Caco-2 (cell line): ENCODE measurements at regions not wholly inside any gene's neighbourhood (a gene's known extent, or its start where the extent isn't known, plus 50 kb on each side); places are given as distances from the start of the nearest gene placed in this dataset.

ENCODE experiments used
- BruUV-seq: library from RNA; stranded (reverse); fragments of 400-500 nt; replicated peaks from 2 replicates; lab custom pipeline; 2021; lab: Mats Ljungman, UMichigan
- CTCF ChIA-PET: fragments of 300-600 bp; sonication (Branson Sonifier 250); formaldehyde crosslinking; loops from one replicate; lab custom pipeline; 2022; ENCODE audit warnings: antibody characterized with exemption; lab: Charles Lee
- POLR2A ChIA-PET: fragments of 300-600 bp; sonication (Branson Sonifier 250); formaldehyde crosslinking; loops from one replicate; lab custom pipeline; 2022; ENCODE audit warnings: antibody characterized with exemption; lab: Charles Lee
- DNase-seq, 2 experiments: peaks; one replicate each; pipeline versions ENCODE4 v3.0.0 to v3.0.0-alpha.2; 2020 to 2022
- H3K27me3 ChIP-seq: replicated peaks from 2 replicates; pipeline ENCODE4 v1.6.0; 2011; ENCODE audit warnings: low read length; ENCODE audit not compliant: control insufficient read depth, insufficient read depth
- H3K36me3 ChIP-seq: 2 replicates; pipeline ENCODE4 v1.5.1; 2011; ENCODE audit warnings: low read length; ENCODE audit not compliant: control insufficient read depth, insufficient read depth
- H3K4me1 ChIP-seq: fragments of 250-450 bp; sonication (Bioruptor Pico); 2 replicates; pipeline ENCODE4 v1.5.1; 2020; ENCODE audit warnings: mild to moderate bottlenecking
- H3K4me3 ChIP-seq: 2 replicates; pipeline ENCODE4 v1.5.1; 2011; ENCODE audit warnings: low read depth, mild to moderate bottlenecking, control low read depth, low read length
- H3K9me3 ChIP-seq: fragments of 250-450 bp; sonication (Bioruptor Pico); 2 replicates; pipeline ENCODE4 v1.5.1; 2020; ENCODE audit warnings: mild to moderate bottlenecking, moderate library complexity
- H3K27ac Mint-ChIP-seq: one replicate; pipeline ENCODE4 v1.8.0; 2022; ENCODE audit warnings: mixed read lengths; ENCODE audit not compliant: unreplicated experiment
- H3K27me3 Mint-ChIP-seq: one replicate; pipeline ENCODE4 v1.8.0; 2022; ENCODE audit warnings: mixed read lengths; ENCODE audit not compliant: insufficient read depth, unreplicated experiment
- H3K36me3 Mint-ChIP-seq: one replicate; pipeline ENCODE4 v1.8.0; 2022; ENCODE audit warnings: mild to moderate bottlenecking, mixed read lengths; ENCODE audit not compliant: insufficient read depth, unreplicated experiment
- H3K4me1 Mint-ChIP-seq: one replicate; pipeline ENCODE4 v1.8.0; 2022; ENCODE audit warnings: low read depth, mixed read lengths; ENCODE audit not compliant: unreplicated experiment
- H3K4me3 Mint-ChIP-seq: one replicate; pipeline ENCODE4 v1.8.0; 2022; ENCODE audit warnings: mild to moderate bottlenecking, moderate library complexity, mixed read lengths; ENCODE audit not compliant: unreplicated experiment
- H3K9me3 Mint-ChIP-seq: one replicate; pipeline ENCODE4 v1.8.0; 2022; ENCODE audit warnings: mixed read lengths; ENCODE audit not compliant: unreplicated experiment
- intact Hi-C: fragments of 100-400 bp; cut with micrococcal nuclease; formaldehyde crosslinking; loops from one replicate; pipeline ENCODE4 v1.10.0; 2022; ENCODE audit not compliant: unreplicated experiment
- TF ChIP-seq, protein P1 (sequence below), 2 experiments: fragments of 200-600 bp in 1 of 2; IDR thresholded peaks; 1 replicate in 1 of 2; 2 replicates in 1 of 2; pipeline versions ENCODE4 v1.5.1 to v1.8.0; 2011 to 2022; ENCODE audit warnings: antibody characterized with exemption in 1 of 2, control low read depth in 1 of 2, inconsistent platforms in 1 of 2, low read depth in 1 of 2, low read length in 1 of 2, mild to moderate bottlenecking in 1 of 2, moderate library complexity in 1 of 2; ENCODE audit not compliant: insufficient read depth in 1 of 2, severe bottlenecking in 1 of 2, unreplicated experiment in 1 of 2

DNA sequence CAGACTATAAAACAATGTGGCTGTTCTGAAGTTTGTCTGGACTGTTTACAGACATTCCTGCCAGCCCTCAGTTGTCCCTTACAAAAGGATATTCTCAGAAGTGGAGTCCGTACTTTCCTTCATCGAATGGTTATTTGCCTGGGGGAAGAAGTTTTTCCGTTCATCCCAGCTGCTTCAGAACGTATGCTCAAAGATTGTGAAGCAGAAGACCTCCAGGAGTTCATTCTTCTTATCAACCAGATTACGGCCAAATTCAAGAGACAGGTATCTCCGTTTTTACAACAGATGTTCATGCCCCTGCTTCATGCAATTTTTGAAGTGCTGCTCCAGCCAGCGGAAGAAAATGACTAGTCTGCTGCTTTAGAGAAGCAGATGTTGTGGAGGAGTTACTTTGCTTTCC, 174.3 kb upstream of the NUPR2 start:
- Histone ChIP-seq H3K4me3 (no peak overlapping the region), H3K27me3 (no peaks in the 10 kb centered on the region), H3K36me3 (no peaks in the 10 kb centered on the region), H3K9me3 (no peaks in the 10 kb centered on the region), H3K4me1 (no peaks in the 10 kb centered on the region)
- Mint-ChIP-seq H3K4me3 (no peak overlapping the region), H3K27me3 (no peaks in the 10 kb centered on the region), H3K27ac (no peak overlapping the region), H3K4me1 (no peaks in the 10 kb centered on the region), H3K9me3 (peaks cover 36% of the 10 kb centered on the region), H3K36me3 (no peaks in the 10 kb centered on the region)
- no TSS peak for BruUV-seq
- intact Hi-C loops: no loop called here
- CTCF ChIA-PET: no interaction called here
- POLR2A ChIA-PET: interaction anchor here (0.6 kb wide), 1 partner anchor 184 kb away, joined by 3 read pairs; the partner anchor contains the start of gene CHCHD2
- TF ChIP-seq, protein P1, sequence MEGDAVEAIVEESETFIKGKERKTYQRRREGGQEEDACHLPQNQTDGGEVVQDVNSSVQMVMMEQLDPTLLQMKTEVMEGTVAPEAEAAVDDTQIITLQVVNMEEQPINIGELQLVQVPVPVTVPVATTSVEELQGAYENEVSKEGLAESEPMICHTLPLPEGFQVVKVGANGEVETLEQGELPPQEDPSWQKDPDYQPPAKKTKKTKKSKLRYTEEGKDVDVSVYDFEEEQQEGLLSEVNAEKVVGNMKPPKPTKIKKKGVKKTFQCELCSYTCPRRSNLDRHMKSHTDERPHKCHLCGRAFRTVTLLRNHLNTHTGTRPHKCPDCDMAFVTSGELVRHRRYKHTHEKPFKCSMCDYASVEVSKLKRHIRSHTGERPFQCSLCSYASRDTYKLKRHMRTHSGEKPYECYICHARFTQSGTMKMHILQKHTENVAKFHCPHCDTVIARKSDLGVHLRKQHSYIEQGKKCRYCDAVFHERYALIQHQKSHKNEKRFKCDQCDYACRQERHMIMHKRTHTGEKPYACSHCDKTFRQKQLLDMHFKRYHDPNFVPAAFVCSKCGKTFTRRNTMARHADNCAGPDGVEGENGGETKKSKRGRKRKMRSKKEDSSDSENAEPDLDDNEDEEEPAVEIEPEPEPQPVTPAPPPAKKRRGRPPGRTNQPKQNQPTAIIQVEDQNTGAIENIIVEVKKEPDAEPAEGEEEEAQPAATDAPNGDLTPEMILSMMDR (IDR thresholded peaks at IDR 0.05; ENCODE audit: insufficient read depth in 1 of 2, low read depth in 1 of 2, low read length in 1 of 2, severe bottlenecking in 1 of 2, unreplicated experiment in 1 of 2): no peak
- no peak for DNase-seq

DNA sequence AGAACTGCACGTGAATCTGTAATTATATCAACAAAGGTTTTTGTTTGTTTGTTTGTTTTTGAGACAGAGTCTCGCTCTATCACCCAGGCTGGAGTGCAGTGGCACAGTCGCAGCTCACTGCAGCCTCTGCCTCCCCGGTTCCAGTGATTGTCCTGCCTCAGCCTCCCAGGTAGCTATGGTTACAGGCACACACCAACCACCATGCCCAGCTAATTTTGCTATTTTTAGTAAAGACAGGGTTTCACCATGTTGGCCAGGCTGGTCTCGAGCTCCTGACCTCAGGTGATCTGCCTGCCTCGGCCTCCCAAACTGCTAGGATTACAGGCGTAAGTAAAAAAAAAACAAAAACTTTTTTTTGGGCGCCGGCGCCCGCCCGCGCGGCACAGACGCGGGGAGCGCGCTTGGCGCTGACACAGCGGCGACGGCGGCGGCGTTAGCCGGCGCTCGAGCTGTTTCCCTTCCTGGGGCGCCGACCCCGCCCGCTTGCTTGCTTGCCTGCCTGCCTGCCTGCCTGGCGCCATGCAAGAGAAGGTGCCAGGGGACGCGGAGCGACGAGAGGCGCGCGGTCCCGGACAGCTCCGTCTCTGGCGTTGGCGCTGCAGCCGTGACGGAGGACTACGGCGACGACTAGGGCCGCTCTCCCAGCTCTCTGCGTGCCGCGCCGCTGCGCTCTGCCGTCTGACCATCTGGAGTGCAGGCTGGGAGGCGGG, 171.4 kb upstream of the NUPR2 start:
- Mint-ChIP-seq H3K4me1 (no peaks in the 10 kb centered on the region), H3K27me3 (no peaks in the 10 kb centered on the region), H3K27ac (no peak overlapping the region), H3K9me3 (peaks cover 47% of the 10 kb centered on the region), H3K36me3 (no peaks in the 10 kb centered on the region), H3K4me3 (no peak overlapping the region)
- Histone ChIP-seq H3K4me3 (no peak overlapping the region), H3K27me3 (no peaks in the 10 kb centered on the region), H3K4me1 (no peaks in the 10 kb centered on the region), H3K36me3 (no peaks in the 10 kb centered on the region), H3K9me3 (peaks cover 14% of the 10 kb centered on the region)
- TF ChIP-seq, protein P1 (IDR thresholded peaks at IDR 0.05; ENCODE audit: insufficient read depth in 1 of 2, low read depth in 1 of 2, low read length in 1 of 2, severe bottlenecking in 1 of 2, unreplicated experiment in 1 of 2): no peak
- no peak for DNase-seq
- ChIA-PET POLR2A (no interaction called here), CTCF (no interaction called here)
- intact Hi-C loops: no loop called here
- no TSS peak for BruUV-seq

DNA sequence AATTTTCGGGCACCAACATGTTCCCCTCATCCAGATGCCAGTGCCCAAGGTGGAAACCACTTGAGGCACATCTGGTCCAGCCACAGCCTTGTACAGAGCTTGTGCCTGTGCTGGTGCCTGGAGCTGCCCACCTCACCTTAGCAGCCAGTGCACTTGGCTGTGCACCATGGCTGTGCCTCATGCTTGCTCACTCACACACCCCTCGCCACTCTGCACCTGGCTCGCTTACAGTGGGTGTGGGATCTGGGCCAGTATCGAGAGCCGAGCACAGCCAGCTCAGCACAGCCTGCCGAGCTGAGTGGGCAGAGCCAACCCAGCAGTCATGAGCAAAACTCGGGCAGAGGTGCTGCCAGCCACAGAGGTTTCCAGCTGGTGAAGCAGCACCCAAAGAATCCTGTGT, 139.9 kb upstream of the NUPR2 start:
- TF ChIP-seq, protein P1 (IDR thresholded peaks at IDR 0.05; ENCODE audit: insufficient read depth in 1 of 2, low read depth in 1 of 2, low read length in 1 of 2, severe bottlenecking in 1 of 2, unreplicated experiment in 1 of 2): no peak
- Histone ChIP-seq H3K36me3 (no peaks in the 10 kb centered on the region), H3K4me3 (no peak overlapping the region), H3K27me3 (no peaks in the 10 kb centered on the region), H3K4me1 (no peaks in the 10 kb centered on the region), H3K9me3 (no peaks in the 10 kb centered on the region)
- intact Hi-C loops: no loop called here
- ChIA-PET CTCF (no interaction called here), POLR2A (no interaction called here)
- Mint-ChIP-seq H3K9me3 (peaks cover 24% of the 10 kb centered on the region), H3K36me3 (no peaks in the 10 kb centered on the region), H3K4me3 (no peak overlapping the region), H3K27ac (no peak overlapping the region), H3K4me1 (no peaks in the 10 kb centered on the region), H3K27me3 (no peaks in the 10 kb centered on the region)
- no TSS peak for BruUV-seq
- no peak for DNase-seq
